ENCODE measurements at regions not wholly inside any gene's neighbourhood (a gene's known extent, or its start where the extent isn't known, plus 50 kb on each side); places are given as distances from the start of the nearest gene placed in this dataset.

- H3K4me3 ChIP-seq (ENCODE audit: low read depth, low read length): no peak overlapping the region
- no peak for DNase-seq (ENCODE audit: low read depth)
- in situ Hi-C loops (cut with HindIII; ENCODE audit: low sequenced_read_pairs): no loop called here
These were observed 1193.9 kb downstream of the FSTL5 start for GRCh38 chr4:160969925-160970324.

GRCh38 chr4:160980091-160980490 lies 1183.7 kb downstream of the FSTL5 start:
- no peak for TF ChIP-seq CTCF (IDR thresholded peaks at IDR 0.05; ENCODE audit: low read depth, low read length, missing control alignments)
- in situ Hi-C loops (cut with HindIII; ENCODE audit: low sequenced_read_pairs): no loop called here
- no peak for DNase-seq (ENCODE audit: low read depth)
- no peak overlapping the region for H3K4me3 ChIP-seq (ENCODE audit: low read depth, low read length)

More at GRCh38 chr4:160969925-160970324, 1193.9 kb downstream of the FSTL5 start:
- TF ChIP-seq CTCF (IDR thresholded peaks at IDR 0.05; ENCODE audit: low read depth, low read length, missing control alignments): no peak

- DNase-seq (ENCODE audit: low read depth): no peak
- in situ Hi-C loops (cut with HindIII; ENCODE audit: low sequenced_read_pairs): no loop called here
- H3K4me3 ChIP-seq (ENCODE audit: low read depth, low read length): no peak overlapping the region
- no peak for TF ChIP-seq CTCF (IDR thresholded peaks at IDR 0.05; ENCODE audit: low read depth, low read length, missing control alignments)
These were observed 1182.7 kb downstream of the FSTL5 start for GRCh38 chr4:160981083-160981482.

GRCh38 chr4:160983035-160983434 lies 1180.8 kb downstream of the FSTL5 start:
- no peak for DNase-seq (ENCODE audit: low read depth)
- H3K4me3 ChIP-seq (ENCODE audit: low read depth, low read length): no peak overlapping the region
- in situ Hi-C loops (cut with HindIII; ENCODE audit: low sequenced_read_pairs): no loop called here
- no peak for TF ChIP-seq CTCF (IDR thresholded peaks at IDR 0.05; ENCODE audit: low read depth, low read length, missing control alignments)

- no peak for TF ChIP-seq CTCF (IDR thresholded peaks at IDR 0.05; ENCODE audit: low read depth, low read length, missing control alignments)
- H3K4me3 ChIP-seq (ENCODE audit: low read depth, low read length): no peak overlapping the region
- in situ Hi-C loops (cut with HindIII; ENCODE audit: low sequenced_read_pairs): no loop called here
- no peak for DNase-seq (ENCODE audit: low read depth)
These were observed 1161.4 kb downstream of the FSTL5 start for GRCh38 chr4:161002386-161002785.

GRCh38 chr4:161003418-161004057 lies 1160.3 kb downstream of the FSTL5 start:
- in situ Hi-C loops (cut with HindIII; ENCODE audit: low sequenced_read_pairs): no loop called here
- DNase-seq (ENCODE audit: low read depth): no peak
- TF ChIP-seq CTCF (IDR thresholded peaks at IDR 0.05; ENCODE audit: low read depth, low read length, missing control alignments): no peak
- no peak overlapping the region for H3K4me3 ChIP-seq (ENCODE audit: low read depth, low read length)

Measured in astrocyte of the cerebellum (primary cell).